H1 (cell line): ENCODE measurements at regions not wholly inside any gene's neighbourhood (a gene's known extent, or its start where the extent isn't known, plus 50 kb on each side); places are given as distances from the start of the nearest gene placed in this dataset.

ENCODE experiments used
- CTCF ChIA-PET: fragments of 300-600 bp; sonication (Branson Sonifier 250); formaldehyde crosslinking; loops from one replicate; lab custom pipeline; 2021; ENCODE audit not compliant: partially characterized antibody; lab: Charles Lee
- POLR2A ChIA-PET: fragments of 300-600 bp; sonication (Branson Sonifier 250); formaldehyde crosslinking; loops from one replicate; lab custom pipeline; 2021; ENCODE audit warnings: inconsistent platforms; ENCODE audit not compliant: partially characterized antibody; lab: Charles Lee
- DNase-seq, 2 experiments: peaks; one replicate each; pipeline versions ENCODE4 v3.0.0 to v3.0.0-alpha.2; 2010 to 2022; ENCODE audit warnings: low spot score in 2 of 2, low read depth in 1 of 2, mixed read lengths in 1 of 2
- FAIRE-seq: peaks from 2 replicates; lab custom pipeline; 2011; peaks lifted over from hg19 to GRCh38; lab: Jason Lieb, UNC
- H2AFZ ChIP-seq: 2 replicates; pipeline ENCODE4 v1.8.1; 2012; ENCODE audit warnings: low read length, inconsistent platforms
- H2AK5ac ChIP-seq: 2 replicates; pipeline ENCODE4 v1.6.1; 2013; ENCODE audit warnings: low read depth, low read length
- H2BK120ac ChIP-seq: replicated peaks from 2 replicates; pipeline ENCODE3; 2013; ENCODE audit warnings: low read depth, low read length, inconsistent platforms
- H2BK12ac ChIP-seq: 2 replicates; pipeline ENCODE4 v1.6.1; 2013; ENCODE audit warnings: low read depth, low read length
- H2BK15ac ChIP-seq: 2 replicates; pipeline ENCODE4 v1.6.1; 2013; ENCODE audit warnings: low read length
- H2BK20ac ChIP-seq: 2 replicates; pipeline ENCODE4 v1.6.1; 2013; ENCODE audit warnings: low read length
- H2BK5ac ChIP-seq: 2 replicates; pipeline ENCODE4 v1.6.1; 2013; ENCODE audit warnings: low read depth, low read length
- H3K14ac ChIP-seq: 2 replicates; pipeline ENCODE4 v1.6.1; 2013; ENCODE audit warnings: inconsistent platforms; ENCODE audit not compliant: insufficient read length
- H3K18ac ChIP-seq: 2 replicates; pipeline ENCODE4 v1.6.1; 2013; ENCODE audit warnings: low read length; ENCODE audit errors: extremely low read depth
- H3K23ac ChIP-seq: 2 replicates; pipeline ENCODE4 v1.6.1; 2013; ENCODE audit warnings: inconsistent platforms; ENCODE audit not compliant: insufficient read length
- H3K23me2 ChIP-seq: 2 replicates; pipeline ENCODE4 v1.6.1; 2013; ENCODE audit warnings: low read depth, low read length
- H3K27ac ChIP-seq: 2 replicates; pipeline ENCODE4 v1.6.1; 2011; ENCODE audit warnings: low read depth, low read length, inconsistent platforms
- H3K27me3 ChIP-seq, 4 experiments: replicated peaks in 1 of 4; 1 replicate in 1 of 4; 2 replicates in 3 of 4; pipeline versions ENCODE4 v1.6.1 to v1.8.1; 2011 to 2013; ENCODE audit warnings: low read length in 3 of 4, mild to moderate bottlenecking in 3 of 4, inconsistent platforms in 2 of 4, mixed read lengths in 2 of 4, moderate library complexity in 1 of 4; ENCODE audit not compliant: control insufficient read depth in 3 of 4, insufficient read depth in 3 of 4; ENCODE audit errors: extremely low read depth in 1 of 4
- H3K36me3 ChIP-seq, 4 experiments: 2 replicates each; pipeline versions ENCODE4 v1.6.1 to v1.8.1; 2011 to 2013; ENCODE audit warnings: mild to moderate bottlenecking in 4 of 4, low read length in 3 of 4, moderate library complexity in 2 of 4, control low read depth in 1 of 4, inconsistent platforms in 1 of 4; ENCODE audit not compliant: insufficient read depth in 4 of 4, control insufficient read depth in 2 of 4
- H3K4ac ChIP-seq: replicated peaks from 2 replicates; pipeline ENCODE3; 2013; ENCODE audit warnings: low read length, low read depth, mixed read lengths, inconsistent platforms; ENCODE audit not compliant: insufficient read length
- H3K4me1 ChIP-seq, 4 experiments: replicated peaks in 1 of 4; 1 replicate in 1 of 4; 2 replicates in 3 of 4; pipeline versions ENCODE4 v1.6.1 to v1.8.1; 2011 to 2013; ENCODE audit warnings: low read length in 3 of 4, inconsistent platforms in 2 of 4, mixed read lengths in 1 of 4; ENCODE audit not compliant: insufficient read depth in 4 of 4, control insufficient read depth in 3 of 4
- H3K4me2 ChIP-seq, 2 experiments: 2 replicates each; pipeline versions ENCODE4 v1.6.1 to v1.8.1; 2011 to 2013; ENCODE audit warnings: low read depth in 2 of 2, low read length in 2 of 2, control low read depth in 1 of 2, inconsistent platforms in 1 of 2, mild to moderate bottlenecking in 1 of 2; ENCODE audit not compliant: insufficient read depth in 1 of 2
- H3K4me3 ChIP-seq, 4 experiments: fragments of 200-600, 300-600 bp in 1 of 4; sonication (generic), shearing (Covaris generic), sonication (Bioruptor Twin) in 1 of 4; 2 replicates each; pipeline versions ENCODE4 v1.5.1 to v1.8.1; 2011 to 2016; ENCODE audit warnings: low read length in 4 of 4, low read depth in 3 of 4, control low read depth in 2 of 4, inconsistent platforms in 2 of 4, mild to moderate bottlenecking in 2 of 4, mixed read lengths in 1 of 4, moderate library complexity in 1 of 4; ENCODE audit not compliant: insufficient read depth in 2 of 4; ENCODE audit errors: extremely low read depth in 1 of 4
- H3K56ac ChIP-seq: replicated peaks from 2 replicates; pipeline ENCODE3; 2013; ENCODE audit warnings: low read depth, mild to moderate bottlenecking, mixed read lengths, low read length, inconsistent platforms; ENCODE audit not compliant: insufficient read length
- H3K79me1 ChIP-seq: 2 replicates; pipeline ENCODE4 v1.6.1; 2013; ENCODE audit warnings: low read depth, low read length, control low read depth
- H3K79me2 ChIP-seq, 2 experiments: 2 replicates each; pipeline versions ENCODE4 v1.6.1 to v1.8.1; 2012 to 2013; ENCODE audit warnings: low read length in 2 of 2, mild to moderate bottlenecking in 2 of 2, inconsistent platforms in 1 of 2; ENCODE audit not compliant: insufficient read depth in 2 of 2, control insufficient read depth in 1 of 2
- H3K9ac ChIP-seq, 4 experiments: replicated peaks in 1 of 4; 1 replicate in 1 of 4; 2 replicates in 3 of 4; pipeline versions ENCODE4 v1.6.1 to v1.8.1; 2011 to 2013; ENCODE audit warnings: low read depth in 3 of 4, low read length in 3 of 4, control low read depth in 2 of 4, mild to moderate bottlenecking in 2 of 4, moderate library complexity in 2 of 4, inconsistent platforms in 1 of 4; ENCODE audit errors: extremely low read depth in 1 of 4
- H3K9me3 ChIP-seq, 2 experiments: 2 replicates each; pipeline versions ENCODE4 v1.6.1 to v1.8.1; 2012 to 2013; ENCODE audit warnings: mild to moderate bottlenecking in 2 of 2, moderate library complexity in 2 of 2, control low read depth in 1 of 2, inconsistent platforms in 1 of 2, low read depth in 1 of 2, low read length in 1 of 2, mixed read lengths in 1 of 2; ENCODE audit not compliant: insufficient read depth in 2 of 2
- H4K20me1 ChIP-seq, 2 experiments: replicated peaks in 1 of 2; 2 replicates each; pipeline versions ENCODE3 to v1.8.1; 2011 to 2013; ENCODE audit warnings: inconsistent platforms in 2 of 2, low read length in 2 of 2, mild to moderate bottlenecking in 1 of 2; ENCODE audit not compliant: insufficient read depth in 2 of 2, control insufficient read depth in 1 of 2
- H4K5ac ChIP-seq: 2 replicates; pipeline ENCODE4 v1.6.1; 2013; ENCODE audit warnings: low read length, low read depth, mixed read lengths, inconsistent platforms; ENCODE audit not compliant: insufficient read length
- H4K8ac ChIP-seq: 2 replicates; pipeline ENCODE4 v1.8.0; 2013; ENCODE audit warnings: mild to moderate bottlenecking, moderate library complexity, low read length, inconsistent platforms; ENCODE audit not compliant: insufficient read depth; ENCODE audit errors: extremely low read depth
- H4K91ac ChIP-seq: replicated peaks from 2 replicates; pipeline ENCODE3; 2013; ENCODE audit warnings: low read length, mixed read lengths, inconsistent platforms; ENCODE audit not compliant: insufficient read length
- SP4 ChIP-seq: IDR thresholded peaks from 2 replicates; pipeline ENCODE4 v1.6.1; 2012; ENCODE audit warnings: low read length, inconsistent platforms
- SRF ChIP-seq: IDR thresholded peaks from 2 replicates; pipeline ENCODE4 v1.6.1; 2011; ENCODE audit warnings: mild to moderate bottlenecking, low read depth, low read length, moderate library complexity
- YY1 ChIP-seq: IDR thresholded peaks from 2 replicates; pipeline ENCODE4 v1.6.1; 2011; ENCODE audit warnings: low read depth, mild to moderate bottlenecking, low read length
- WGBS, 2 experiments: shearing (Covaris generic) in 1 of 2; methylation state at CpG; one replicate each; pipeline versions ENCODE4 v1.1.6 to v1.1.7; 2013 to 2015; ENCODE audit warnings: low lambda C conversion rate in 2 of 2, mixed read lengths in 2 of 2, inconsistent platforms in 1 of 2, low coverage in 1 of 2, missing lambda C conversion rate in 1 of 2; ENCODE audit not compliant: insufficient replicate concordance in 2 of 2, insufficient coverage in 1 of 2, insufficient read length in 1 of 2; ENCODE audit errors: extremely low coverage in 1 of 2, missing lambda C conversion rate in 1 of 2; 5-methylcytosine and 5-hydroxymethylcytosine counted together
- TF ChIP-seq, protein P1 (sequence below): IDR thresholded peaks from 2 replicates; pipeline ENCODE4 v1.6.1; 2011; ENCODE audit warnings: low read depth, mild to moderate bottlenecking, low read length; ENCODE audit not compliant: insufficient read depth

DNA sequence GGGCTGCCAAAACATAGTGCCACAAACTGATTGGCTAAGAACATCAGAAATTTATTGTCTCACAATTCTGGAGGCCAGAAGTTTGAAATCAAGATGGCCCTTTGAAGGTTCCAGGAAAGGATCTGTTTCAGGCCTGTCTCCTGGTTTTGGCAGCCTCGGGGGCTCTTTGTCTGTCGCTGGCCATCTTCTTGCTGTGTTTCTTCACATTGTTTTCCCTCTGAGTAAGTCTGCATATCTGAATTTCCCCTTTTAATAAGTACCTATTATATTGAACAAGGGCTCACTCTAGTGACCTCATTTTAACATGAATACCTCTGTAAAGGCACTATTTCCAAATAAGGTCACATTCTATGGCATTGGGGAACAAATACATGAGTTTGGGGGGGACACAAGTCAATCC lies 467.1 kb upstream of the MGAT4C start:
- no peaks in the 10 kb centered on the region for H3K36me3 ChIP-seq
- TF ChIP-seq SRF (peak; percentile 73), YY1 (no peak), SP4 (no peak)
- TF ChIP-seq, protein P1, sequence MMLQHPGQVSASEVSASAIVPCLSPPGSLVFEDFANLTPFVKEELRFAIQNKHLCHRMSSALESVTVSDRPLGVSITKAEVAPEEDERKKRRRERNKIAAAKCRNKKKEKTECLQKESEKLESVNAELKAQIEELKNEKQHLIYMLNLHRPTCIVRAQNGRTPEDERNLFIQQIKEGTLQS = no peak
- no peak overlapping the region for H3K4ac ChIP-seq
- no peak overlapping the region for H3K4me2 ChIP-seq
- no peak overlapping the region for H3K14ac ChIP-seq
- no peak overlapping the region for H3K27ac ChIP-seq
- no peaks in the 10 kb centered on the region for H3K79me2 ChIP-seq
- no peak overlapping the region for H2BK12ac ChIP-seq
- H4K8ac ChIP-seq = no peak overlapping the region
- H3K23me2 ChIP-seq = no peaks in the 10 kb centered on the region
- H2AFZ ChIP-seq = no peak overlapping the region; the same call in 1 of the 2 replicates
- no peaks in the 10 kb centered on the region for H4K20me1 ChIP-seq
- no peak overlapping the region for H3K18ac ChIP-seq
- H3K4me3 ChIP-seq = no peak overlapping the region
- H2BK15ac ChIP-seq = no peak overlapping the region
- H2BK20ac ChIP-seq = no peak overlapping the region
- H3K23ac ChIP-seq = no peak overlapping the region
- FAIRE-seq = no peak
- no peak overlapping the region for H2AK5ac ChIP-seq
- H3K4me1 ChIP-seq = no peaks in the 10 kb centered on the region
- H3K27me3 ChIP-seq = no peaks in the 10 kb centered on the region
- POLR2A ChIA-PET = no interaction called here
- H3K56ac ChIP-seq = no peak overlapping the region
- H4K5ac ChIP-seq = no peak overlapping the region
- no peak overlapping the region for H3K9ac ChIP-seq
- no peak for DNase-seq
- H3K79me1 ChIP-seq = no peaks in the 10 kb centered on the region
- WGBS, 2 experiments = 75% methylated on average over 2 of the region's 2 CpGs; no CpG with 5 or more reads in 1 of the 2 experiments
- no peak overlapping the region for H4K91ac ChIP-seq
- H3K9me3 ChIP-seq = no peaks in the 10 kb centered on the region
- H2BK5ac ChIP-seq = no peak overlapping the region
- H2BK120ac ChIP-seq = no peak overlapping the region
- CTCF ChIA-PET = no interaction called here
